Glutamatergic neuron (in vitro differentiated cells): ENCODE measurements at regions not wholly inside any gene's neighbourhood (a gene's known extent, or its start where the extent isn't known, plus 50 kb on each side); places are given as distances from the start of the nearest gene placed in this dataset.

Experiments used
- DNase-seq: peaks from one replicate; pipeline ENCODE4 v3.0.0; 2022
- H3K27ac Mint-ChIP-seq: one replicate; pipeline ENCODE4 v1.8.0; 2020; ENCODE audit warnings: mild to moderate bottlenecking, mixed read lengths, inconsistent platforms; ENCODE audit not compliant: unreplicated experiment
- H3K27me3 Mint-ChIP-seq: one replicate; pipeline ENCODE4 v1.8.0; 2020; ENCODE audit warnings: mild to moderate bottlenecking, moderate library complexity, mixed read lengths, inconsistent platforms; ENCODE audit not compliant: unreplicated experiment
- H3K36me3 Mint-ChIP-seq: one replicate; pipeline ENCODE4 v1.8.0; 2020; ENCODE audit warnings: mild to moderate bottlenecking, mixed read lengths, inconsistent platforms; ENCODE audit not compliant: unreplicated experiment
- H3K4me1 Mint-ChIP-seq: one replicate; pipeline ENCODE4 v1.8.0; 2020; ENCODE audit warnings: mild to moderate bottlenecking, low read depth, mixed read lengths, inconsistent platforms; ENCODE audit not compliant: unreplicated experiment
- H3K4me3 Mint-ChIP-seq: one replicate; pipeline ENCODE4 v1.8.0; 2020; ENCODE audit warnings: mild to moderate bottlenecking, mixed read lengths, inconsistent platforms; ENCODE audit not compliant: unreplicated experiment
- H3K9me3 Mint-ChIP-seq: one replicate; pipeline ENCODE4 v1.8.0; 2020; ENCODE audit warnings: mild to moderate bottlenecking, moderate library complexity, mixed read lengths, inconsistent platforms; ENCODE audit not compliant: unreplicated experiment
- CTCF ChIP-seq: fragments of 200-600 bp; sonication (generic); IDR thresholded peaks from one replicate; pipeline ENCODE4 v1.5.0; 2021; ENCODE audit not compliant: partially characterized antibody, unreplicated experiment

- no peak for TF ChIP-seq CTCF
- Mint-ChIP-seq H3K27me3 (no peaks in the 10 kb centered on the region), H3K36me3 (no peaks in the 10 kb centered on the region), H3K4me1 (no peaks in the 10 kb centered on the region), H3K27ac (no peak overlapping the region), H3K4me3 (no peak overlapping the region), H3K9me3 (no peaks in the 10 kb centered on the region)
- DNase-seq = no peak
Measured at GRCh38 chr4:151481813-151482212, 72.8 kb downstream of the FHIP1A start.

GRCh38 chr4:151484396-151485102 lies 75.6 kb downstream of the FHIP1A start:
- no peaks in the 10 kb centered on the region for H3K9me3 Mint-ChIP-seq
- no peaks in the 10 kb centered on the region for H3K27me3 Mint-ChIP-seq
- no peak for TF ChIP-seq CTCF
- H3K4me3 Mint-ChIP-seq = no peak overlapping the region
- no peak overlapping the region for H3K27ac Mint-ChIP-seq
- no peak for DNase-seq
- H3K4me1 Mint-ChIP-seq = no peaks in the 10 kb centered on the region
- no peaks in the 10 kb centered on the region for H3K36me3 Mint-ChIP-seq

- Mint-ChIP-seq H3K9me3 (no peaks in the 10 kb centered on the region), H3K36me3 (peaks cover 7% of the 10 kb centered on the region), H3K4me3 (no peak overlapping the region), H3K4me1 (no peaks in the 10 kb centered on the region), H3K27me3 (no peaks in the 10 kb centered on the region), H3K27ac (no peak overlapping the region)
- TF ChIP-seq CTCF = no peak
- no peak for DNase-seq
Measured at GRCh38 chr4:151485541-151486131, 76.7 kb downstream of the FHIP1A start.

- peaks cover 12% of the 10 kb centered on the region for H3K36me3 Mint-ChIP-seq
- no peak for DNase-seq
- H3K9me3 Mint-ChIP-seq = no peaks in the 10 kb centered on the region
- H3K27ac Mint-ChIP-seq = no peak overlapping the region
- TF ChIP-seq CTCF = no peak
- H3K27me3 Mint-ChIP-seq = no peaks in the 10 kb centered on the region
- H3K4me3 Mint-ChIP-seq = no peak overlapping the region
- H3K4me1 Mint-ChIP-seq = no peaks in the 10 kb centered on the region
Measured at GRCh38 chr4:151486168-151486567, 77.2 kb downstream of the FHIP1A start.

- H3K36me3 Mint-ChIP-seq = peaks cover 17% of the 10 kb centered on the region
- no peaks in the 10 kb centered on the region for H3K9me3 Mint-ChIP-seq
- no peak for TF ChIP-seq CTCF
- no peaks in the 10 kb centered on the region for H3K27me3 Mint-ChIP-seq
- no peak overlapping the region for H3K4me3 Mint-ChIP-seq
- DNase-seq = no peak
- no peaks in the 10 kb centered on the region for H3K4me1 Mint-ChIP-seq
- H3K27ac Mint-ChIP-seq = no peak overlapping the region
Measured at GRCh38 chr4:151488968-151489367, 80.0 kb downstream of the FHIP1A start.
